HG03045 (cell line): ENCODE measurements at regions not wholly inside any gene's neighbourhood (a gene's known extent, or its start where the extent isn't known, plus 50 kb on each side); places are given as distances from the start of the nearest gene placed in this dataset.

Source experiments
- ATAC-seq: cut with Tn5 transposase; IDR thresholded peaks from one replicate; pipeline ENCODE4 v1.9.1; 2021; ENCODE audit warnings: mild to moderate bottlenecking, moderate library complexity; ENCODE audit not compliant: unreplicated experiment

GRCh38 chr4:183846951-183847350 is 58.2 kb upstream of the STOX2 start:
- no peak for ATAC-seq

GRCh38 chr4:183848805-183849204 is 56.3 kb upstream of the STOX2 start:
- no peak for ATAC-seq

GRCh38 chr4:183852910-183853547 is 52.1 kb upstream of the STOX2 start:
- no peak for ATAC-seq

GRCh38 chr4:183853548-183853940 is 51.6 kb upstream of the STOX2 start:
- no peak for ATAC-seq
